ENCODE measurements at regions not wholly inside any gene's neighbourhood (a gene's known extent, or its start where the extent isn't known, plus 50 kb on each side); places are given as distances from the start of the nearest gene placed in this dataset.

- TF ChIP-seq FOSB (CRISPR knock-in tag; IDR thresholded peaks at IDR 0.05), result no peak
- TF ChIP-seq PBX3 (IDR thresholded peaks at IDR 0.05), result no peak
- TF ChIP-seq JUN (IDR thresholded peaks at IDR 0.05), result no peak
Measured at GRCh38 chr13:102962430-102962829, 103.8 kb downstream of the SLC10A2 start (continued).

GRCh38 chr13:102960959-102961358 lies 105.3 kb downstream of the SLC10A2 start:
- Histone ChIP-seq H3K27ac (no peak overlapping the region), H3K4me3 (no peak overlapping the region), H3K4me2 (no peak overlapping the region), H3K9me3 (no peaks in the 10 kb centered on the region), H3K4me1 (no peaks in the 10 kb centered on the region)
- no peak for ATAC-seq
- FAIRE-seq, result no peak
- ChIA-PET POLR2A (no interaction called here), CTCF (no interaction called here)
- TF ChIP-seq HOXB5 (CRISPR knock-in tag; IDR thresholded peaks at IDR 0.05), result no peak
- TF ChIP-seq ZC3H11A (IDR thresholded peaks at IDR 0.05), result no peak
- no peak for TF ChIP-seq CTCF (IDR thresholded peaks at IDR 0.05)
- TF ChIP-seq PBX3 (IDR thresholded peaks at IDR 0.05), result no peak
- no peak for TF ChIP-seq POLR2A (IDR thresholded peaks at IDR 0.05; ENCODE audit: low read length)
- 5% methylated on average over 4 of the region's 4 CpGs for WGBS (ENCODE audit: missing lambda C conversion rate)
- no peak for DNase-seq (ENCODE audit: low read depth in 1 of 2, low spot score in 1 of 2)

GRCh38 chr13:102956449-102956848 lies 109.8 kb downstream of the SLC10A2 start:
- POLR2A ChIA-PET, result no interaction called here
- ATAC-seq (no peak), FAIRE-seq (no peak), DNase-seq (ENCODE audit: low read depth in 1 of 2, low spot score in 1 of 2) (no peak)
- H3K4me1 ChIP-seq, result no peaks in the 10 kb centered on the region
- H3K9me3 ChIP-seq, result no peaks in the 10 kb centered on the region
- WGBS (ENCODE audit: missing lambda C conversion rate), result 5% methylated on average over 4 of the region's 4 CpGs
- H3K27ac ChIP-seq, result no peak overlapping the region
- TF ChIP-seq HES2 (IDR thresholded peaks at IDR 0.05), result no peak
- TF ChIP-seq RNF2 (IDR thresholded peaks at IDR 0.05; ENCODE audit: borderline replicate concordance, low read depth), result no peak
- TF ChIP-seq FOXS1 (CRISPR knock-in tag; IDR thresholded peaks at IDR 0.05), result no peak
- no peak for TF ChIP-seq CEBPB (IDR thresholded peaks at IDR 0.05)
- no peak for TF ChIP-seq NR3C1 (IDR thresholded peaks at IDR 0.05)
- no peak for TF ChIP-seq NFE2L2 (conservative IDR thresholded peaks at IDR 0.05; ENCODE audit: low read length)
- H3K4me2 ChIP-seq, result no peak overlapping the region
- H3K4me3 ChIP-seq, result no peak overlapping the region
- CTCF ChIA-PET, result interaction anchor here (1.1 kb wide), 1 partner anchor 86 kb away, joined by 4 read pairs; no protein-coding TSS in a partner anchor

- ATAC-seq (no peak), FAIRE-seq (no peak), DNase-seq (ENCODE audit: low read depth in 1 of 2, low spot score in 1 of 2) (no peak)
- no peaks in the 10 kb centered on the region for H3K4me1 ChIP-seq
- H3K9me3 ChIP-seq, result no peaks in the 10 kb centered on the region
- 47% methylated on average over 3 of the region's 3 CpGs for WGBS (ENCODE audit: missing lambda C conversion rate)
- TF ChIP-seq CTCF (IDR thresholded peaks at IDR 0.05) (no peak), FOSB (CRISPR knock-in tag; IDR thresholded peaks at IDR 0.05) (no peak), CBX2 (IDR thresholded peaks at IDR 0.05; ENCODE audit: borderline replicate concordance, low read depth) (no peak), E2F6 (IDR thresholded peaks at IDR 0.05; ENCODE audit: borderline replicate concordance, low read depth) (no peak), MAX (IDR thresholded peaks at IDR 0.05) (no peak), USF2 (IDR thresholded peaks at IDR 0.05) (no peak), TFCP2L1 (CRISPR knock-in tag; IDR thresholded peaks at IDR 0.05) (no peak), CEBPB (IDR thresholded peaks at IDR 0.05) (no peak)
- no peak overlapping the region for H3K27ac ChIP-seq
- CTCF ChIA-PET, result no interaction called here
- POLR2A ChIA-PET, result no interaction called here
- H3K4me2 ChIP-seq, result no peak overlapping the region
- H3K4me3 ChIP-seq, result no peak overlapping the region
Measured at GRCh38 chr13:102954350-102954749, 108.5 kb downstream of the ERCC5 start.
